GM18498 (cell line): ENCODE measurements at regions not wholly inside any gene's neighbourhood (a gene's known extent, or its start where the extent isn't known, plus 50 kb on each side); places are given as distances from the start of the nearest gene placed in this dataset.

Source experiments
- ATAC-seq: cut with Tn5 transposase; IDR thresholded peaks from one replicate; pipeline ENCODE4 v1.9.1; 2021; ENCODE audit warnings: mild to moderate bottlenecking, moderate library complexity; ENCODE audit not compliant: unreplicated experiment

DNA sequence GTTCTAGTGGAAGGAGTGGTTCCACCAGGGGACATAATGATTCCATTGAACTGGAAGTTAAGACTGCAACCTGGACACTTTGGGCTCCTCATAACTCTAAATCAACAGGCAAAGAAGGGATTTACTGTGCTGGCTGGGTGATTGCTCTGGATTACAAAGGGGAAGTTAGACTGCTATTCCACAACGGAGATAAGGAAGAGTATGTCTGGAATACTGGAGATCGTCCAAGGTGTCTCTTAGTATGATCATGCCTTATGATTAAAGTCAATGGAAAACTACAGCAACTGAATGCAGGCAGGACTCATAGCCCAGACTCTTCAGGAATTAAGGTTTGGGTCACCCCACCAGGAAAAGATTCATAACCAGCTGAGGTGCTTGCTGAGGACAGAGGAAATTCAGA is 310.6 kb upstream of the MGMT start:
- ATAC-seq = no peak

DNA sequence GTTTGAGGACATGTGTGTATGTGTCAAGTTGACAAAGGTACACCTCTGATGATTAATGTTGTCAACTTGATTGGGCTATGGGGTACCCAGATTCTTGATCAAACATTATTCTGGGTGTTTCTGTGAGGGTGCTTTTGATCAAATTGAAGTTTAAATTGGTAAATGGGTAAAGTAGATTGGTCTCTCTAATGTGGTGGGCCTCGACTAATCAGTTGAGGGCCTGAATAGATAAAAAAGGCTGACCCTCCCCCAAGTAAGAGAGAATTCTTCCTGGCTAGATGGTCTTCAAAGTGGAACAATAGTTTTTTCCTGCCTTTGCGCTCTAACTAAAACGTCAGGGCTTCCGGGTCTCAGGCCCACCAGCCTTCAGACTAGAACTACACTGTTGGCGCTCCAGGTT is 309.9 kb upstream of the MGMT start:
- ATAC-seq = no peak

DNA sequence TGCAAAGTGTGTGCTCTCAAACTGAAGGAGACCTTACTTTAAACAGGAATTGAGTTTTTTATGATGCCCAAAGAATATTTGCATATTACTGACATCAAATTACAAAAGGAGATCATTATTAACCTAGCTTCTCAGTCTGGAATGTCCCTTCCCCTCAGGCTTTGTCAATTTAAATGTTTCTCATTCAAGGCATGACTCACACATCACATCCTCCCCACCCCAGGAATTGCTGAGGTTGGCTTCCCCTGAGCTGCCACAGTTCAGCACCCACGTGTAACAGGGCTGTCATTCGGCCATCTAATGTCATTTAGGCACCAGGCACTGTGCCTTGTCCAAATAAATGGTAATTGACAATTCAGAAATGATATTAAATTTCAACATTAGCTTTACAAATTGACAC is 305.9 kb upstream of the MGMT start:
- no peak for ATAC-seq

DNA sequence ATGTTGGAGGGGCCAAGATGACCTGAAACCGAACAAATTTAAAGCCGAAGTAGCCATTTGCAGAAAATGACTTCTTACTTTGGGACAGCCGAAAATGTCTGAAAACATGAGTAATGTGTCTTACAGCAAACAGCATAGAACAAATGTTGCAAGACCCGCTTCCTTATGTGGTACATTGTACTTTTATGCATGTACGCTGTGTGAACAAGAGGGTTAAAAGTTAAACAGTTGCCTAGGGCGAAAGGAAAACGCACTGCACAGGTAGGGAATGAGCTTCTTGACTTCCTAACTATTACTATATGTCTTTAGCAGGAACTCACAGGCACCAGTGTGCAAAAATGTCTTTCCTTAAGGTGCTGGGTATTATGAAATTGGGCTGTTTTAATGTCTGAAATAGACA is 303.5 kb upstream of the MGMT start:
- no peak for ATAC-seq

DNA sequence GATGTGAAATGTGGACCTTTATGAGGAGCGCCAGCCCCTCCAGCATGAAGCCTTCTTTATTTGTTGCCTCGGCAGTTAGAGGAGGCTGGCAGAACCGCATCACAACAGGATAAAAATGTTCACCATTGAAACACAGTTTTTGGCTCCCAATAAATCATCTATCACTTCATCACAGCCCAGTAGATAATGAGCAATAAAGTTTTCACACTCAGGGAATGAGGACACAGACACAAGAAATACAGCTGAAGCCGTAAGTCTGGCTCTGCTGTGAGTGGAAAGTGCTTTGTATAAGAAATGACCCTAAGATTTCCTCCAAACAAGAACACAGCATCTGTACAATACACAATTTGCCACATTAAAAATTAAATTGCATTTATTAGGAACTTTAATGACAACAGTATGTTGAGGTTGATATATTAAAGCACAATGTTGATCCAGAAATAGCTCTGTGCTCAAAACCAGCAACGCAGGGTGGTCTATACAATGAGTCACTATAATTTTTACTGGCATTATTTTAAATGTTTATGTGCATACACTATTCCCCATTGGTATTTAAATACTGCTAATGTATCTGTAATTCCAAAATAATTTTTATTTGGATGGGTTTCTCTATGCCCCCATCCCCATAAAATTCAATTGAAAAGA is 301.8 kb upstream of the MGMT start:
- ATAC-seq = no peak

DNA sequence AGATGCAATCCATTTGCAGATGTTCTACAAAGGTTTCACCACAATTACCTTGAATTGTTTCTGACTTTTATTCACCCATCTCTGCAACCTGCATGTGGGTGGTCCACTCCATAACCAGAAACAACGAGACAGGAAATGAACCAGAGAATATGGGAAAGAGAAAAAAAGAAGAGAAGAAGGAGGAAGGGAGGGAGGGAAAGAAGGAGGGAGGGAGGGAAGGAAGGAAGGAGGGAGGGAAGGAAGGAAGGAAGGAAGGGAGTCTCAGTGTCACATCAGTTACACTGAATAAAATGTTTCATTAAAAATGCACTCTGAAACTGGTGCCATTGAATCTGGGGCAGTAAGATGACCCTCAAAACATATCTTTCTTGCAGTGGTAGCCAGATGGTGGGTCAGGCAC is 301.3 kb upstream of the MGMT start:
- ATAC-seq = no peak

DNA sequence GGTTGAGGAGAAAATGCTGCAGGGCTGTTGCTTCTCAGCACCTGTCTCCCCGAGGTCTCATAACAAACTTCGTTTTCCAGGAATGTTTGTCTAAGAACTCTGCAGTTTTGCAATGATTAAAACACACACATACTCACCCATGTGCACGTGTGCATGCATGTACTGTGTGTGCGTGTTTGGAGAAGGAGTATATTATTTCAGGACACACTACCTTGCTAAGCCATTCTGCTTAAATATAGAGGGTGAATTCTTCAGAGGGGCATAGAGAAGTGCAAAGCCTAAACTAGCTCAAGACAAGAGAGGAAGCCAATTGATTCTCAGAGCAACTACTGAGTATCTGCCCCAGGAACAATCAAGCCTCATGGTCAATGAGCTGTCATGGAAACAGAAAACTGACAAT is 298.4 kb upstream of the MGMT start:
- ATAC-seq = no peak

DNA sequence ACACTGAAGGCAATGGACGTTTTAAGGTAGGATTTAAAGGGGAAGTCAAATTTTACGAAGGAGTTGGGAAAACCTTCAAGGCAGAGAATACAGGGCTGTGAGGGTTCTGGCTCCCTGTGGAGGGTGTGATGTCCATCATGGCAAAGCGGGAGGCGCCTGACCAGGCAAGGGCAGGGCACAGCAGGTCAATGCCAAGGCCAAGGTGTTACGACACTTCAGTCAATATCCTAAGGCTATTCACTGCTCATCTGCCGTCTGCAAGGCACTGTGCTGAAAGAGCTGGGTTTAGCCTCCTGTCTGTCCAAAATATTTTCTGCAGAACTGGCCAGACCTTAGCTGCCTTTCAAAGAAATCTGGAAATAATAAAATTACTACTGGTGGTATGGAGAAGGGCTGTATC is 297.9 kb upstream of the MGMT start:
- ATAC-seq = no peak

DNA sequence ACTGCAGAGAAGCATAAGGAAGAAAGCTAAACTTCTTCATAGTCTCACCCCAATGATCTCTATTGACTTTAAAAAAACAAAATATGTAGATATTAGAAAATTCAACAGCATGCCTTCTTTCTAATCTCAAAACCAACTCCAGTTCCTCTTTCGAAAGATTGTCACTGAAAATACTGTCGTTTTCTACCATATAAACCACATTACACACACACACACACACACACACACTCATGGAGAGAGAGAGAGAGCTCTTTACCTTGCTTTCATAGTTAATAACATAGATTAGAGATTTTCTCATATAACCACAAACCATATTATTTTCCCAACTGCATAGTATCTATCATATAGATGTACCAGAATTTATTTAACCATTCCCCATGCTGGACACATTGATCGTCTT is 296.2 kb upstream of the MGMT start:
- ATAC-seq = no peak

DNA sequence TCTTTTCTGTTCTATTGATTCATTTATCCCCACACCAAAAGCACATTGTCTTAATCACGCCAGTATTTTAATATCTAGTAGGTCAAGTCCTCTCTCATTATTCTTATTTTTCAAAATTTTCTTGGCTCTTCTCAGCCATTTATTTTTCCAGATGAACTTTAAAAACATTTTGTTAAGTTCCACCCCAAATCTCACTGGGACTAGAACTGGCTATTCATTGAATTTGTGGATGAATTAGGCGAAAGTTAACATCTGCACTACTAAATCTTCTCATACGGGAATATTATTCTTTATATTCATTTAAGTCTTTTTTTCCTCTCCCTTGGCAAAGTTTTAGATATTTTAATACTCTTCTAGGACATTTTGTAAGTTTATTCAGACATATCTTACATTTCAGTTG is 295.2 kb upstream of the MGMT start:
- ATAC-seq = no peak

DNA sequence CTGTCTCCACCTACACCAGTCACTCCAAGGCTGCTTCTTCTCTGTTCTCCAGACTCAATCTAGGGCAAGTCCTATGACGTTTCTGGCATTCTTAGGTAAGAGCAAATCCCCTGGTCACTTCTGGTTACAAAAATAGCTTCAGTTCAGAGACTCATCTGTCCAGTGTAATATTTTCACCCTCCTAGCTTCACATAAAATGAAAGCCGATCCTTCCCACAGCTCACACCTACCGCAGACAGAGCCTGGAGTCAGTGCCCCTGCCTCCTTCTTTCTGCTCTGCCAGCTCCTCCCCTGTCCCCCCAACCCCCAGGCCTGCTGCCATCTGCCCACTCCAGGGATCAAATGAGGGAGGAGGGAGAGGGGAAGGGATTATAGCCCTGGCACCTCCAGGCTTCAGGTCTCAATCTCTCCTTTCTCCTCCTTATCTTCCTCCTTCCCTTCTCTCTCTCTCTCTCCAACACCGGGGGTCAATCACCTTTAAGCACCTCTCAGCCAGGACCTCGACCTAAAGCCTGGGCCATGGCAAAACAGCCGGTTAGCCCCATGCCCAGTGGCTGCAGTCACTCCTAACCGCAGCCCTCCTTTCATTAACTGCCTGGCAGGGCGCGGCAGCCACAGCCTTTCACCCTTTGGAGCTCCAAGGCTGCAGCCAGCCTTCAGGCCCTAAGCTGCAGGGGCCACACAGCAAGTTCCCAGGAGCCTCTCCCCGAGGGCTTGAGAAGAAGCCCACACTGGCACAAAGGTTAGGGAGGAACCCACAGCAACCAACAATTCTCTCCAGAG is 292.6 kb upstream of the MGMT start:
- ATAC-seq = no peak

DNA sequence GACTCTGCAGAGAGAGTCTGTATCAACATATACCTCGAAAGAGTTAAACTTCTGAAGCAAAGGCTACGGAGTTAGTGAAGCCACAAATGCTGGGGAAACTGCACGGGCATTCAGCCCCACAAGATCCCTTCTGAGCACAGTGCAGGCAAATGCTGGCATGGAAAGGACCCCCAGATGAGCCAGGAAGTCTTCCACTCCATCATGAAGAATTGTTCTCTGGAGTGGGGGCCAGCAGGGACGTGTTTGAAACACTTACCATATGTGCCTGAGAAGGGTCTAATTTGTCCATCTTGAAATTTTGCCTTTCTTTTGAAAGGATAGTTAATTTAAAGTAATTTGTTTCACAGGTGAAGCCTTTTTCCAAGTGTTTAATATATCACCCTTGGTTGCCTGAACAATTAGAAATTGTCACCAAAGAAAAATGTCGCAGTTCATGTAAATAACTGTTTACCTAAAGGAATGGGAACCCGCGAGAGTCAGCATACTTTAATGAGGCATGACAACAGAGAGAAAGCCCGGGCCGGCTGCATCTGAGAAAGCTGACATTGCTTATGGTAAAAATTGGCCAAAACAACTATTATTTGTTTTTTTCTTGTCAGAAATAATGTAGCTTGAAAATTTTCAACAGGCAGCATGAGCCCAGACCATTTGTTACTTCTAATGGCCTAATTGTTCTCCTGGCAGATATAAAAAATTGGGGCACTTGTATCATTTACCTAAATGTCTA is 287.6 kb upstream of the MGMT start:
- no peak for ATAC-seq

DNA sequence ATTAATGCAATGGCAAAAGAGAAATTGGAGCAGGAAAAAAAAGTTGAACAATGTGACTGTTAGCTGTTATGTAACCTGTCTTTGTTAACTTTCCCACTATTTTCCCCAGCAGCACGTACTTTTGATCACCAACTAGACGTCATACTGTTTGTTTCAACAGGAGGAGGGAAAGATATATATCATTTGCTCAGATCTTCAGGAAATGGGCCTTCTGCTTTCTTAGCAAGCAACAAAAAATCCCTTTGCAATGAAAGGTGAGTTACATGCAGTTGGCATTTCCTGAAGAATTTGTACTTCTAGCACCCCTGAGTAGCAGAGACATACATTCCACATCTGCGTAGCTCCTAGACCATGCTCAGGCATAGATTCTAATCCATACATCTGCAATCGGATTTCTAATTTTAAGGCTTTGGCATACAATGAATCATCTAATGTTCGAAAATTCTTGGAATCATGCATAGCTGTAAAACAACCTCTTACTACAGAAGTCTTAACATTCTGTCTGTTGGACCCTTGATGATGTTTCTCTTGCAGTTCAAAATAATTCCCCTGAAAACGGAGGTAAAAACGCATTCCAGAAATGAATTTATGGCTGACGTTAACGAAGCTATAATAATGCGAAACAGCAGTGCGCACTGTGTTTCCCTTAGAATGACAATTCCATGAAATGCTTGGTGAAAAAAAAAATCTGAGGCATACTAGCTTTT is 286.9 kb upstream of the MGMT start:
- ATAC-seq = no peak

DNA sequence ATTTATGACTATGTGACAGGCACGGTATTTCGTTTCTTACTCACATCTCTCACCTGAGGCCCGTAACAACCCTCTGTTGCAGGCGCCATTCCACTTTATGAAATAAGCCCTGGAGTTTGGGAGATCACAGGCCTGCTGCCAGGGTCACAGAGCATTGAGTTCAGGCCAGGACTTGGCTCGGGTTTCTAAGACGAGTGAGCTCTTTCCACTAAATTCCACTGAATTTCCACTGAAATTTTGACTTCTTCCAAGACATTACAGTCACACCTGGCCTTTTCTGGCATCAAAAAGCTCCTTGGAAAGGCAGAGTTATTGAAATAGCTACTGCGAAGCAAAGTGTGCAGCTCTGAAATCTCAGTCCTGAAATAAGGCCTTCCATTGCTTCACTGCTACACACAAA is 282.8 kb upstream of the MGMT start:
- no peak for ATAC-seq

DNA sequence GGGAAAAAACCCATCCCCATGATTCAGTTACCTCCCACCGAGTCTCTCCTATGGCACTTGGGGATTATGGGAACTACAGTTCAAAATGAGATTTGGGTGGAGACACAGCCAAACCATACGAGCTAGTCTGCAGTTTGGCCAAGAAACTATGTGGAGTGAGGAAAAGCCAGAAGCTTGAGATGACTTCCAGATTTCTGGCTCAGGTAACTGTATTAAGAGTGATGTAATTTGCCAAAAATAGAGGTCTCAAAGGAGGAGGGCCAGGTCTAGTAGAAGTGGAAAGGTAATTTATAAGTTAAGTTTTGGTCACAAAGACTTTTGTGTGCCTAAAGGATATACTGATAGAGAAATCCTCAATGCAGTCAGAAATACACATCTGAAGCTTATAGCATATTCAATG is 279.7 kb upstream of the MGMT start:
- ATAC-seq = no peak

DNA sequence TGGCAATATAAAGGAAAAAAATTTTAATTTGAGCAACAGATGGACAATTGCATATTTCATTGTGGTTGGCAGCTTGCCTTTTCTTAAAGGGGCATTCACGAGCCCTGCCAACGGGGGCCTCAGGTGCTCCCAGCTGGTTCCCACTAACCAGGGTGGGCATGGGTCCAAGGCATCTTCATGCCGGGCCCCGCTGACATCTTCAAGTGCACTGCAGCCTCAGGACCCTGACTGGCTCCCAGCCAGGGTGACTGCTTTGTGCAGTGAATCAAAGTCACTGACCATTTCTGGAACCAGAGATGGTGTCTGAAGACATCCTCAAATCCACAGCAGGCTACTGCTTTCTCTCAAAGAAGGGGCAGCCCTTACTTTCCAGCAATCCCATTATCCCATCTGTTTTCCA is 275.2 kb upstream of the MGMT start:
- no peak for ATAC-seq

DNA sequence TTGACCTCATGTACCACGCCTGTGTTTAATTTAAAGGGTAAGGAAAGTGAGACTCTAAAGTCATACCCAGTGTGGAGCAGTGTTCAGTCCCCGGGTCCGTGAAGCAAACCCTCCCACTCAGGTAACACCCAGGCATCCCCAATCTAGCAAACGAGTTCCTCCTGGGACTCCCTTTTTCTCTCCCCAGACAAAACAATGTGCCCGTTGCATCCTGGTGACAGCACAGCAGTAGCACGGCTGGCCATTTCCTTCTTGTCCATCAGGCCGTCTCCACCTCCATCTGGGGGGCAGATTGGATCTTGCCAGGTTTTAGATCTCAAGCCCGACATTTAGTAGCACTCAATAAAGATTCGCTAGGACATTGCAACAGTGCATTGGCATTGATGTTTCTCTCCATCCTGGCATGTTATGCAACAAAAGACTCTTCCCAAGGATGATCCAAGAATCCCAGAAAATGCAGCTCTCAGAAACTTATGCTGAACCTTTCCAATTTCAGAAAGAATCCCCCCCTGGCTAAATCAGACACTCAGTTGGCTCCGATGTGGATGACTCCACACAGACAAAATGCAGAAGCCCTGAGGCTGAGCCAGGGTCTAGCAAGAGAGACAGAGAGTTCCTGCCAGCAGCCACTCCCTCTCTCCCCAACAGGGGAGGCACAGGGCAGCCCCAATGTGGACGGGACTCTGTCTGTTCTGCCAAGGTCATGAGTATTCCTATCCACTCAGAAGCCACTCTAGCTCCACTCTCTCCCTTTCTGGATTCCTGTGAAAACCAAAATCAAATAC is 274.5 kb upstream of the MGMT start:
- no peak for ATAC-seq

DNA sequence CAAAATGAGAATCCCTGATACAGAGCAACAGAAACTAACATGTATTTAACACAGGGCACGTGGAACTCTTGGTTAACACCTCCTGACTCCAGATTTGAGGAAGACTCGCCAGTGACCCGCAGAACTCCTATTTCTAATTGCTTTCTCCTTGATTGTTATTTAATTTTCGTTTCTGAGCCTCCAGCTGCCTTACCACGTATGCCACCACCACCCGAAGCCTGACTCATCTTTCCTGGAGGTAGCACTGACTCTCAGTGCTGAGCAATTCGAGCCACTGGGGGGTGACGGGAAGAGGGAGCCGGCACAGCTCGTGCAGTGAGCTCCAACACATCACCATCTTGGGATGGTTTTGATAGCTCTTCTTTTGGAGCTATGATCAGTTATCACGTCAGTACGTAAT is 273.9 kb upstream of the MGMT start:
- no peak for ATAC-seq

DNA sequence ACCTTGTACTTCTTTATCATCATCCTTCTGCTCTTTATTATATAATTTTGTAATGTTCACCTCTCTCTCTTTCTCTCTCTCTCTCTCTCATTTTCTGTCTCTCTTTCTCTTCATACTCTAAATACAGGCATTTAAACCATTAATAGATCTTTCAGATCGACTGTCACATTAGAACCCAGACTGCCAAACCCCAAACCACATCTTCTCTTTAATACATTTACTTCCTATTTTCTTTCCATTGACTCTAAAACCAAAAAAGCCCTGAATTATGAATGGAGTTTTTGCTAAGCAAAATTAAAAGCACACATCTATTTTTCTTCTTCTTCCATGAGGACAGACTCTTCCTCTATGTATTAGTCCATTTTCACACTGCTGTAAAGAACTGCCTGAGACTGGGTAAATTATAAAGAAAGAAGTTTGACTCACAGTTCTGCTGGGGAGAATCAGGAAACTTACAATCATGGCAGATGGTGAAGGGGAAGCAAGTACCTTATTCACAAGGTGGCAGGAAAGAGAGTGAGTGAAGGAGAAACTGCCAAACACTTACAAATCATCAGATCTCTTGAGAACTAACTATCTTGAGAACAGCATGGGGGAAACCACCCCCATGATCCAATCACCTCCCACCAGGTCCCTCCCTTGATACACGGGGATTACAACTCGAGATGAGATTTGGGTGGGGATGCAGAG is 272.7 kb upstream of the MGMT start:
- no peak for ATAC-seq

DNA sequence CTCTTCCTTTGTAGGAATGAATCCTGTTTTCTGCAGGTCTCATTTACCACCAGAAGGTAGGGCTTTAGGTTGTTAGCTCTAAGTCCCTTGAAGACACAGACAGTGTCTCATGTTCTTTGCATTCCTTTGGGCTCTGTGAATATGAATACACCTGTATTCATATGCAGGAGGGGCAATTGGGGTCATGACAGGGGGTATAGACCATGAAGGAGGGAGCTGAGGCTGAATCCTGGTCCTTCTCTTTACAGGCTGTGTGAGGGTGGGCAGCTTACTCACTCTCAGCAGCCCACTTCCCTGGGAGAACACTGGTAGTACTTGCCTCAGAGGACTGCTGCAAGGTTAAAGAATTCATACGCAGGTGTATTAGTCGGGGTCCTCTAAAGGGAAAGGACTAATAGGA is 267.2 kb upstream of the MGMT start:
- ATAC-seq = no peak
